Duodenal mucosa (tissue), 2 donors: ENCODE measurements at regions not wholly inside any gene's neighbourhood (a gene's known extent, or its start where the extent isn't known, plus 50 kb on each side); places are given as distances from the start of the nearest gene placed in this dataset.

ENCODE experiments used
- H3K27ac ChIP-seq: one replicate; pipeline ENCODE4 v1.7.0; 2013; ENCODE audit warnings: low read depth, low read length
- H3K27me3 ChIP-seq, 2 donors: one replicate each; pipeline ENCODE4 v1.7.0; 2013; ENCODE audit warnings: low read length in 2 of 2, control low read depth in 1 of 2; ENCODE audit not compliant: insufficient read depth in 2 of 2, control insufficient read depth in 1 of 2
- H3K36me3 ChIP-seq, 2 donors: one replicate each; pipeline ENCODE4 v1.7.0; 2013; ENCODE audit warnings: low read length in 2 of 2, control low read depth in 1 of 2; ENCODE audit not compliant: insufficient read depth in 2 of 2, control insufficient read depth in 1 of 2
- H3K4me1 ChIP-seq, 2 donors: one replicate each; pipeline ENCODE4 v1.7.0; 2013; ENCODE audit warnings: low read length in 2 of 2, control low read depth in 1 of 2; ENCODE audit not compliant: insufficient read depth in 2 of 2, control insufficient read depth in 1 of 2
- H3K4me3 ChIP-seq, 2 donors: one replicate each; pipeline ENCODE4 v1.7.0; 2013; ENCODE audit warnings: low read length in 2 of 2, low read depth in 1 of 2
- H3K9ac ChIP-seq, 2 donors: one replicate each; pipeline ENCODE4 v1.7.0; 2013; ENCODE audit warnings: low read length in 2 of 2, low read depth in 1 of 2
- H3K9me3 ChIP-seq, 2 donors: one replicate each; pipeline ENCODE4 v1.7.0; 2013; ENCODE audit warnings: low read length in 2 of 2, control low read depth in 1 of 2; ENCODE audit not compliant: control insufficient read depth in 1 of 2

- Histone ChIP-seq H3K36me3 (no peaks in the 10 kb centered on the region), H3K4me3 (no peak overlapping the region), H3K9me3 (no peaks in the 10 kb centered on the region), H3K27me3 (no peaks in the 10 kb centered on the region), H3K27ac (no peak overlapping the region), H3K4me1 (no peaks in the 10 kb centered on the region), H3K9ac (no peak overlapping the region)
These were observed 183.3 kb downstream of the ARL4C start for GRCh38 chr2:234313558-234313957.

- Histone ChIP-seq H3K9ac (no peak overlapping the region), H3K4me3 (no peak overlapping the region), H3K36me3 (no peaks in the 10 kb centered on the region), H3K27me3 (no peaks in the 10 kb centered on the region), H3K27ac (no peak overlapping the region), H3K4me1 (peaks cover 0 to 7% of the 10 kb centered on the region in 2 donors), H3K9me3 (no peaks in the 10 kb centered on the region)
These were observed 186.7 kb downstream of the ARL4C start for GRCh38 chr2:234310166-234310565.

GRCh38 chr2:234309431-234309830 is 187.4 kb downstream of the ARL4C start:
- Histone ChIP-seq H3K4me1 (peaks cover 0 to 7% of the 10 kb centered on the region in 2 donors), H3K9ac (no peak overlapping the region), H3K27me3 (no peaks in the 10 kb centered on the region), H3K4me3 (no peak overlapping the region), H3K9me3 (no peaks in the 10 kb centered on the region), H3K36me3 (no peaks in the 10 kb centered on the region), H3K27ac (no peak overlapping the region)

GRCh38 chr2:234308813-234309195 is 188.1 kb downstream of the ARL4C start:
- H3K36me3 ChIP-seq, result no peaks in the 10 kb centered on the region
- no peak overlapping the region for H3K27ac ChIP-seq

GRCh38 chr2:234308073-234308812 is 188.6 kb downstream of the ARL4C start:
- Histone ChIP-seq H3K9ac (no peak overlapping the region), H3K4me1 (peaks cover 0 to 7% of the 10 kb centered on the region in 2 donors), H3K27ac (no peak overlapping the region), H3K27me3 (no peaks in the 10 kb centered on the region), H3K4me3 (no peak overlapping the region), H3K36me3 (no peaks in the 10 kb centered on the region), H3K9me3 (no peaks in the 10 kb centered on the region)

More at GRCh38 chr2:234308813-234309195, 188.1 kb downstream of the ARL4C start:
- H3K4me3 ChIP-seq, result no peak overlapping the region
- no peaks in the 10 kb centered on the region for H3K27me3 ChIP-seq
- no peaks in the 10 kb centered on the region for H3K9me3 ChIP-seq
- H3K9ac ChIP-seq, result no peak overlapping the region
- H3K4me1 ChIP-seq, result peaks cover 0 to 7% of the 10 kb centered on the region in 2 donors

GRCh38 chr2:234307322-234307961 is 189.4 kb downstream of the ARL4C start:
- Histone ChIP-seq H3K9me3 (no peaks in the 10 kb centered on the region), H3K27me3 (no peaks in the 10 kb centered on the region), H3K4me3 (no peak overlapping the region), H3K4me1 (peaks cover 0 to 7% of the 10 kb centered on the region in 2 donors), H3K27ac (no peak overlapping the region), H3K36me3 (no peaks in the 10 kb centered on the region), H3K9ac (no peak overlapping the region)

- peaks cover under 1 to 7% of the 10 kb centered on the region in 2 donors for H3K4me1 ChIP-seq
- no peaks in the 10 kb centered on the region for H3K9me3 ChIP-seq
- H3K9ac ChIP-seq, result no peak overlapping the region
- H3K27me3 ChIP-seq, result no peaks in the 10 kb centered on the region
- no peaks in the 10 kb centered on the region for H3K36me3 ChIP-seq
- no peak overlapping the region for H3K4me3 ChIP-seq
- no peak overlapping the region for H3K27ac ChIP-seq
These were observed 190.3 kb downstream of the ARL4C start for GRCh38 chr2:234306426-234307173.

- Histone ChIP-seq H3K36me3 (no peaks in the 10 kb centered on the region), H3K4me3 (no peak overlapping the region), H3K27ac (no peak overlapping the region), H3K9ac (no peak overlapping the region), H3K27me3 (no peaks in the 10 kb centered on the region), H3K9me3 (no peaks in the 10 kb centered on the region), H3K4me1 (peaks cover 7 to 8% of the 10 kb centered on the region in 2 donors)
These were observed 191.0 kb downstream of the ARL4C start for GRCh38 chr2:234305846-234306245.

- H3K9me3 ChIP-seq, result no peaks in the 10 kb centered on the region
- no peak overlapping the region for H3K4me3 ChIP-seq
- H3K27me3 ChIP-seq, result no peaks in the 10 kb centered on the region
- peaks cover 7 to 16% of the 10 kb centered on the region in 2 donors for H3K4me1 ChIP-seq
- no peak overlapping the region for H3K9ac ChIP-seq
- H3K27ac ChIP-seq, result no peak overlapping the region
- H3K36me3 ChIP-seq, result no peaks in the 10 kb centered on the region
These were observed 191.9 kb downstream of the ARL4C start for GRCh38 chr2:234304950-234305349.

- H3K36me3 ChIP-seq, result no peaks in the 10 kb centered on the region
- no peak overlapping the region for H3K4me3 ChIP-seq
- H3K9ac ChIP-seq, result no peak overlapping the region
- H3K9me3 ChIP-seq, result no peaks in the 10 kb centered on the region
- H3K4me1 ChIP-seq, result peaks cover 5 to 16% of the 10 kb centered on the region in 2 donors
- no peak overlapping the region for H3K27ac ChIP-seq
- no peaks in the 10 kb centered on the region for H3K27me3 ChIP-seq
These were observed 194.3 kb downstream of the ARL4C start for GRCh38 chr2:234302664-234302991.
